Keratinocyte (primary cell): ENCODE measurements at regions not wholly inside any gene's neighbourhood (a gene's known extent, or its start where the extent isn't known, plus 50 kb on each side); places are given as distances from the start of the nearest gene placed in this dataset.

ENCODE experiments used
- EZH2 ChIP-seq: IDR thresholded peaks from one replicate; pipeline ENCODE4 v1.6.1; 2012; ENCODE audit warnings: inconsistent platforms, mild to moderate bottlenecking, low read length, moderate library complexity
- TF ChIP-seq, protein P1 (sequence below), 3 experiments: IDR thresholded peaks in 1 of 3; conservative IDR thresholded peaks in 1 of 3; optimal IDR thresholded peaks in 1 of 3; 2 replicates in 2 of 3; 3 replicates in 1 of 3; pipeline versions ENCODE3 to v1.5.1; 2011; ENCODE audit warnings: low read length in 3 of 3, mild to moderate bottlenecking in 3 of 3, moderate library complexity in 2 of 3, control low read depth in 1 of 3, inconsistent platforms in 1 of 3; ENCODE audit not compliant: insufficient read depth in 2 of 3; ENCODE audit errors: extremely low read depth in 1 of 3

DNA sequence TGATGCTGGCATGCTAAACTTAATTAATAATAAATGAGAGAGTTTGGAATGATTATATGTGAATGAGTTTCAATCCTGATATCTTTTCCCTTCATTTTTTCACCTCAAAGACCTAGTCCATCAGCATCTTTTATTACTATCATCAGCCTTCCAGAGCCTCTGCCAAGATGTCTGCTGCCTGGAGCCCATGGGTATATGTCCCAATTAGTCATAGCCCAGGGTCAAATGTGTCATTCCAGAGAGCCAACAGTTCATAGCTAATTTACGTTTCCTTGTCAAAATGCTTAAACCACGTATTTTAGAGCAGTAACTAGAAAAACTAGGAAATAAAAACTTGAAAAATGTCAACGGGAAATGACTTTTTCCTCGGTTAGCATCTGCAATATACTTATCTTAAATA is 457.9 kb downstream of the SI start:
- no peak for TF ChIP-seq EZH2
- TF ChIP-seq, protein P1, sequence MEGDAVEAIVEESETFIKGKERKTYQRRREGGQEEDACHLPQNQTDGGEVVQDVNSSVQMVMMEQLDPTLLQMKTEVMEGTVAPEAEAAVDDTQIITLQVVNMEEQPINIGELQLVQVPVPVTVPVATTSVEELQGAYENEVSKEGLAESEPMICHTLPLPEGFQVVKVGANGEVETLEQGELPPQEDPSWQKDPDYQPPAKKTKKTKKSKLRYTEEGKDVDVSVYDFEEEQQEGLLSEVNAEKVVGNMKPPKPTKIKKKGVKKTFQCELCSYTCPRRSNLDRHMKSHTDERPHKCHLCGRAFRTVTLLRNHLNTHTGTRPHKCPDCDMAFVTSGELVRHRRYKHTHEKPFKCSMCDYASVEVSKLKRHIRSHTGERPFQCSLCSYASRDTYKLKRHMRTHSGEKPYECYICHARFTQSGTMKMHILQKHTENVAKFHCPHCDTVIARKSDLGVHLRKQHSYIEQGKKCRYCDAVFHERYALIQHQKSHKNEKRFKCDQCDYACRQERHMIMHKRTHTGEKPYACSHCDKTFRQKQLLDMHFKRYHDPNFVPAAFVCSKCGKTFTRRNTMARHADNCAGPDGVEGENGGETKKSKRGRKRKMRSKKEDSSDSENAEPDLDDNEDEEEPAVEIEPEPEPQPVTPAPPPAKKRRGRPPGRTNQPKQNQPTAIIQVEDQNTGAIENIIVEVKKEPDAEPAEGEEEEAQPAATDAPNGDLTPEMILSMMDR (optimal IDR thresholded peaks at IDR 0.05 in 1 of 3, IDR thresholded peaks at IDR 0.05 in 1 of 3, conservative IDR thresholded peaks at IDR 0.05 in 1 of 3; ENCODE audit: extremely low read depth in 1 of 3, insufficient read depth in 2 of 3, low read length in 3 of 3): no peak
